ENCODE measurements at regions not wholly inside any gene's neighbourhood (a gene's known extent, or its start where the extent isn't known, plus 50 kb on each side); places are given as distances from the start of the nearest gene placed in this dataset.

DNA sequence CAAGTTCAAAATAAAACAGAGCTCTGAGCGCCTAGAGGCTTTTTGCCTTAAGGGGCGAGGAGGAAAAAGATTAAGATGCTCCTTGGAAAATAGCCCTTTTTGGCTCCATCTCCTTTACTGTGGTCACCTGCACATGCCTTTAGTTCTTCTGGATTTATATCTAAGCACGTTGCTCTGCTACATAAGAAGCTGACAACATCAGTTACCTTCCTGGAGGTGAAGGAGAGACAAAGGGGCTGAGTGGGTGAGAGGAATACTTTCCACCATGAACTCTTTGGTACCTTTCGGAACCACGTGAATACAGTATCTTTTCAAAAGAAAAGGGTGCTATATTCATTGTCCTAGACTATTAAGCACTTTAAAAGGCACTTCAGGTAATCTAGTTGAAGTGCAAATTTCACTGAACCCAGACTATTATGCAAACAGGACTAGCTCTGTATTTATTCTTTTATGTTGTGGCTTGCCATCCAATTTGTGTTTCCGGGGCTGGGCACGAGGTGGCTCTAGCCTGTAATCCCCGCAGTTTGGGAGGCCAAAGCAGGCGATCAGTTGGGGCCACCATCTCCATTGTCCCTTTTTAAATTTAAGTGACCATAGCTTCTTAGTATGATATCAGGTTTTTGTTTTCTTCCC, 201.5 kb downstream of the TM9SF2 start:
- 97% methylated on average over 3 of the region's 9 CpGs for WGBS (ENCODE audit: insufficient coverage)
- H3K36me3 ChIP-seq (ENCODE audit: control insufficient read depth, insufficient read depth, low read length): no peaks in the 10 kb centered on the region
- H3K9me3 ChIP-seq (ENCODE audit: control insufficient read depth, insufficient read depth, low read length): no peaks in the 10 kb centered on the region

DNA sequence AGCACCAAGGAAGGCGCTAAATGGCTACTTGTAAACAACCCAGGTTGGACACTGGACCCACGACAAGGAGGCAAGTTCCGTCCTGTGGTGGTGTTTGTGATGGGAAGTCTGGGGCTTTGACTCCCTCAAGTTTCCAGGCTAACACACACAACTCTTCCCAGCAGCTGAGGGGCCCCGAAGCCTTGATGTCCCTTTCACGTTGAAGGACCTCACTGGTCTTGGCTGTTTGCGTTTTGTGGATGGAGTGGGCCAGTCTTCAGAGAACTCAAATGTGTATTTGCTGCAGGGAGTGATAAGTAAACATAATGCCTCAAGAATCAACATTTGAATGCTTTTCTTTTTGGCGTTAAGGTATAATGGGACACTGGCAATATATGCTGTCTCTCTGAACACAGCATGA, 199.2 kb downstream of the TM9SF2 start:
- Histone ChIP-seq H3K4me1 (ENCODE audit: control insufficient read depth, insufficient read depth, low read length) (no peaks in the 10 kb centered on the region), H3K4me3 (ENCODE audit: low read depth, low read length) (no peak overlapping the region), H3K27ac (ENCODE audit: low read depth, low read length) (no peak overlapping the region), H3K36me3 (ENCODE audit: control insufficient read depth, insufficient read depth, low read length) (no peaks in the 10 kb centered on the region), H3K9me3 (ENCODE audit: control insufficient read depth, insufficient read depth, low read length) (no peaks in the 10 kb centered on the region), H3K27me3 (ENCODE audit: control insufficient read depth, insufficient read depth, low read length) (no peaks in the 10 kb centered on the region)
- no CpG with 5 or more reads among the region's 7 CpGs for whole genome bisulfite sequencing (ENCODE audit: insufficient coverage)
- no peak for DNase-seq (ENCODE audit: low read depth in 4 of 6, low spot score in 6 of 6)

More for the DNA sequence above, 201.5 kb downstream of the TM9SF2 start:
- Histone ChIP-seq H3K27ac (ENCODE audit: low read depth, low read length) (no peak overlapping the region), H3K4me1 (ENCODE audit: control insufficient read depth, insufficient read depth, low read length) (no peaks in the 10 kb centered on the region), H3K4me3 (ENCODE audit: low read depth, low read length) (no peak overlapping the region), H3K27me3 (ENCODE audit: control insufficient read depth, insufficient read depth, low read length) (no peaks in the 10 kb centered on the region)
- no peak for DNase-seq (ENCODE audit: low read depth in 4 of 6, low spot score in 6 of 6)

DNA sequence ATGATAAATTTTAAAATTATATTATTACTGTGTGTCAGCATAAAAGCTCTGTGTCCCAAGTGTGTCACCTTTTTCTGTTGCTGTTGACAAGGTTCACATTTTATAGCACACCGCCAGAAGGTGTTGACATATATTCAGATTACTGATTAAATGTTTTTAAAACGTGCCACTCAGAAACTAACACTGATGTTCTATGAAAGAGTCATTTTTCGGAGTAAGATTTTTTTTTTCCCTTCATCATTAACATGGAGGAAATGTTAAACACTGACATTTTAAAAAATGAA, 197.5 kb downstream of the TM9SF2 start:
- Histone ChIP-seq H3K27me3 (ENCODE audit: control insufficient read depth, insufficient read depth, low read length) (peaks cover 12% of the 10 kb centered on the region), H3K4me3 (ENCODE audit: low read depth, low read length) (no peak overlapping the region), H3K4me1 (ENCODE audit: control insufficient read depth, insufficient read depth, low read length) (no peaks in the 10 kb centered on the region), H3K9me3 (ENCODE audit: control insufficient read depth, insufficient read depth, low read length) (no peaks in the 10 kb centered on the region), H3K36me3 (ENCODE audit: control insufficient read depth, insufficient read depth, low read length) (no peaks in the 10 kb centered on the region), H3K27ac (ENCODE audit: low read depth, low read length) (no peak overlapping the region)
- WGBS (ENCODE audit: insufficient coverage): no CpG with 5 or more reads among the region's 3 CpGs
- no peak for DNase-seq (ENCODE audit: low read depth in 4 of 6, low spot score in 6 of 6)

DNA sequence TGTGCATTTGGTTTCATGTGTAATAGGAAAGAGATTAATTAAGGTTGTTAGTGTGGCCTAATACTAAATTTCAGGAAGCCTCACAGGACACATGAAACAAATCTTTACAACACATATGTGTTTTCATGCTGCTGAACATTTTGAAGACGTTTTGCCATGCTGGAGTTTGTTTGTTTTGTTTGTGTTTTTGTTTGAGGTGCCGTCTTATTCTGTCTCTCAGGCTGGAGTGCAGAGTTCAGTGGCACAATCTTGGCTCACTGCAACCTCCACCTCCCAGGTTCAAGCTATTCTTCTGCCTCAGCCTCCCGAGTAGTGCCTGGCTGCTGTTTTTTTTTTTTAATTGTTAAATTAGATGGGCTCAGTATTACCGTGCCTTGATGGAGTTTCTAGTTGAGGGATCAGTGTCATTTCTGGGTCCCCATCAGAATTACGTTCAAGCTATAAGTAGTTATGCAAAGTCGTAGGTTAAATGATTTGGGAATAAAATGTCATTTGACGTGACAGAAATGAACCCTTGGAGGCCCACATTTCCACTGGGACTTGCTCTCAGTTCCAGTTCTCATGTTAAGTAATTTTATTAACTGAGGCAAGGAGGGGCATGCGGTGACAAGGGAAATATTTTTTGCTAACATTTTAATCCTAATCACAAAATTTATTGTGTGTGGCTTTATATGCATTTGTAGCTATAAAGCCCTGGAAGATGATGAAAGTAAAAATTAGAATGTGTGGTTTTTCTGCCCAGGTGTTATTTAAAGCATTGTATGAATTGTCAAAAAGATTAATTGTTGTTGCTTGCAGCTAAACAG, 196.9 kb downstream of the TM9SF2 start:
- H3K9me3 ChIP-seq (ENCODE audit: control insufficient read depth, insufficient read depth, low read length): no peaks in the 10 kb centered on the region
- H3K4me1 ChIP-seq (ENCODE audit: control insufficient read depth, insufficient read depth, low read length): no peaks in the 10 kb centered on the region
- H3K36me3 ChIP-seq (ENCODE audit: control insufficient read depth, insufficient read depth, low read length): no peaks in the 10 kb centered on the region
- DNase-seq (ENCODE audit: low read depth in 4 of 6, low spot score in 6 of 6): no peak
- peaks cover 15% of the 10 kb centered on the region for H3K27me3 ChIP-seq (ENCODE audit: control insufficient read depth, insufficient read depth, low read length)
- WGBS (ENCODE audit: insufficient coverage): 80% methylated on average over 3 of the region's 8 CpGs
- H3K27ac ChIP-seq (ENCODE audit: low read depth, low read length): no peak overlapping the region
- H3K4me3 ChIP-seq (ENCODE audit: low read depth, low read length): no peak overlapping the region

DNA sequence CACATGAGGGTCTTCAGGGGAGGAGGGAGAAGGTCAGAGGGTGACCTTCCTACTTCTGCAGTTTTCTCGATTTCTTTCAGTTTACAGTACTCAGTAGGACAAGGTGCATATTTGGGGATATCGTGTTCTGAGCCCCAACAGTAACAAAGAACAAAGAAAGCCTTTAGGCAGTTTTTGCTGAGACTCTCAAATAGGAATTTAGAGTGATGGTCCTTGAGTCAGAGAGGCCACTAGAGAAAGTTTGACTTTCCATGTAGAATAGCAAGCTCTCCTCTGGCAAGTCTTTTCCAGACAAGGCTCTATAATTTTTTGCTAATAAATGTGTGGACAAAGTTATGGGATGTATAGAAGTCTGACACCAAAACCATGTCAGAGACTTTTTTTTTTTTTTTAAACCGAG, 194.6 kb downstream of the TM9SF2 start:
- no peaks in the 10 kb centered on the region for H3K9me3 ChIP-seq (ENCODE audit: control insufficient read depth, insufficient read depth, low read length)
- peaks cover 27% of the 10 kb centered on the region for H3K27me3 ChIP-seq (ENCODE audit: control insufficient read depth, insufficient read depth, low read length)
- WGBS (ENCODE audit: insufficient coverage): 60% methylated on average over 1 of the region's 3 CpGs
- H3K4me3 ChIP-seq (ENCODE audit: low read depth, low read length): no peak overlapping the region
- H3K27ac ChIP-seq (ENCODE audit: low read depth, low read length): no peak overlapping the region
- H3K4me1 ChIP-seq (ENCODE audit: control insufficient read depth, insufficient read depth, low read length): no peaks in the 10 kb centered on the region
- H3K36me3 ChIP-seq (ENCODE audit: control insufficient read depth, insufficient read depth, low read length): no peaks in the 10 kb centered on the region
- no peak for DNase-seq (ENCODE audit: low read depth in 4 of 6, low spot score in 6 of 6)

DNA sequence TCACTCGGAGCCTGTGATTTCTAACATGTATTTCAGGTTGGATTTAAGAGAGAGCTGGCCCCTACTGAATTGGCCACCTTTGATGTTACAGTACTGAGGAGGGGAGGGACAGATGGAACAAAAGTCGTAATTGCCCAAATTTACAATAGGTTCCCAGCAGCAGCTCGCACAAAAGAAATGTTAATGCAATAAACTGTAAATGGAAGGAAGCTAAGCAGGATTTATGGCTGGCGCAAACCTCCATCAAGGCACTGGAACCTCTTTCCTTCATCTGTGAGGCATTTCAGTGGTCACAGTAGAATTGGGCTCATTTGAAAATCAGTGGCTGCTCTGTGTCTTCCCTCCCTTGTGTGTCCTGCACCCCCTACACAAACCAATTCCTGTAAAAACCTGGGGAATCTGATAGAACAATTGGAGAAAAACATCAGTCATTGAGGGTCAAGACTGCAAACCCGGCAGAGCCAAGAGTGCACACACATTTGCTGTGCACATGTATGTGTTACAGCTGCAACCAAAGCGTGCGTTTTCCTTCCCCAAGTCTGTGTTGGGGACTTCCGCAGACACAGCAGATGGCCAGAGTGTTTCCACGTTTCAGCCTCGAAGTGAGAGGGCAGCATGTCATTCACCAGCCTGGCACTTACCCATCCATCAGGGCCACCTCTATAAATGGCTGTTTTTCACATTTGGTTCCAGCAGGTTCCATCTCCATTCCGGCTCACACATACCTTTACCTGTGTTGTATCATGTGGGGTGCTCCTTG, 192.8 kb downstream of the TM9SF2 start:
- Histone ChIP-seq H3K36me3 (ENCODE audit: control insufficient read depth, insufficient read depth, low read length) (no peaks in the 10 kb centered on the region), H3K9me3 (ENCODE audit: control insufficient read depth, insufficient read depth, low read length) (no peaks in the 10 kb centered on the region), H3K4me1 (ENCODE audit: control insufficient read depth, insufficient read depth, low read length) (no peaks in the 10 kb centered on the region), H3K4me3 (ENCODE audit: low read depth, low read length) (no peak overlapping the region), H3K27me3 (ENCODE audit: control insufficient read depth, insufficient read depth, low read length) (peaks cover 44% of the 10 kb centered on the region), H3K27ac (ENCODE audit: low read depth, low read length) (no peak overlapping the region)
- peak in 1 of 6 donors; percentile 35 for DNase-seq (ENCODE audit: low read depth in 4 of 6, low spot score in 6 of 6)
- 38% methylated on average over 8 of the region's 11 CpGs for WGBS (ENCODE audit: insufficient coverage)

DNA sequence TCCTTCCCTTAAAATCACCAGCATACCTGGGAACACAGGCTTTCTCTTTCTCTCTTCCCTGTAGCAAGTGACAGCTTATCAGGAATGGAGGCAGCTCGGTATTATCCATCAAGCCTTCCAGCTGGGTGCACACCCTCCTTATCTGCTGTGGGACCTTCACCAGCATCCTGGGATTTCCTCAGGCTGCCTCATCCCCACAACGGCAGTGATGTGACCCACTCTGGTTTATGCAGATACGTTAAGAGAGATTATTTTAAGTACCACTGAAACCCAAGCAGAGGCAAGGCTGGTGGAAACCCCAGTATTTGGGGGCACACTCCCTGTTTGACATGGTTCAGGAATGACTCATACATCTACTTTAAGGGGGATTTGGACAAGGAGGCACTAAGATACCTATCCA, 192.1 kb downstream of the TM9SF2 start:
- Histone ChIP-seq H3K27ac (ENCODE audit: low read depth, low read length) (no peak overlapping the region), H3K27me3 (ENCODE audit: control insufficient read depth, insufficient read depth, low read length) (peaks cover 50% of the 10 kb centered on the region), H3K9me3 (ENCODE audit: control insufficient read depth, insufficient read depth, low read length) (no peaks in the 10 kb centered on the region), H3K4me3 (ENCODE audit: low read depth, low read length) (no peak overlapping the region), H3K4me1 (ENCODE audit: control insufficient read depth, insufficient read depth, low read length) (no peaks in the 10 kb centered on the region), H3K36me3 (ENCODE audit: control insufficient read depth, insufficient read depth, low read length) (no peaks in the 10 kb centered on the region)
- 73% methylated on average over 3 of the region's 3 CpGs for WGBS (ENCODE audit: insufficient coverage)
- no peak for DNase-seq (ENCODE audit: low read depth in 4 of 6, low spot score in 6 of 6)

DNA sequence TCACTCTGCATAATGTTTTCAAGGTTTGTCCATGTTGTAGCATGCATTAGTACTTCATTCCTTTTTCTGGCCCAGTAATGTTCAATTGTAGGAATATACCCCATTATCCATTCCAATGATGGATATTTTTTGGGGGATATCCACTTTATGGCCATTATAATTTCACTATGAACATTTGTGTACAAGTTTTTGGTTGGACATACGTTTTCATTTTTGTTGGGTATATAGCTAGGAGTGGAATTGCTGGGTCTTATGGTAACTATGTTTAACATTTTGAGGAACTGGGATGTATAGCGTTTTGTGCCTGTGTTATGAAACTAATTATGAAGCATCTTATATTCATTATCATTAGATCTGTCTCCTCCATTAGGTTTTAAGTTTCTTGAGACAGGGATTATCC, 191.6 kb downstream of the TM9SF2 start:
- WGBS (ENCODE audit: insufficient coverage): 100% methylated on average over 1 of the region's 2 CpGs
- Histone ChIP-seq H3K4me1 (ENCODE audit: control insufficient read depth, insufficient read depth, low read length) (no peaks in the 10 kb centered on the region), H3K27ac (ENCODE audit: low read depth, low read length) (no peak overlapping the region), H3K27me3 (ENCODE audit: control insufficient read depth, insufficient read depth, low read length) (peaks cover 50% of the 10 kb centered on the region), H3K4me3 (ENCODE audit: low read depth, low read length) (no peak overlapping the region), H3K9me3 (ENCODE audit: control insufficient read depth, insufficient read depth, low read length) (no peaks in the 10 kb centered on the region), H3K36me3 (ENCODE audit: control insufficient read depth, insufficient read depth, low read length) (no peaks in the 10 kb centered on the region)
- DNase-seq (ENCODE audit: low read depth in 4 of 6, low spot score in 6 of 6): no peak

DNA sequence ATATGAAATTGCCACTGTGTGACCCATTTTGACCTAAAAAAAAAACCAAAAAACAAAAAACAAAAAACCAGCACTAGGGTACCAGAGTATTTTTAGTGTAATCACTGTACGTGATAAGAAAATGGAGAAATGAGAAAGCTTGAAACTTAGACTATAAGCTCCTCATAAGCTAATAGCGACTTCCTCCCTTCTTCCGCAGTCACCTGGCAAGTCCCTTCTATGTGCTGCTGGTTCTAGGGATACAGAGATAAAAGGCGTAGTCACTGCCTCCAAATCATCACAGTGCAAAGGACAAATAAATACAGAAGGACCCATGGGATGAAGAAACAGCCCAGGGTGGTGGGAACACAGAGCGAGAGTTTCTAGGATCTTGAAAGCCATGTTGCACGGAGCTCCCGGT, 190.3 kb downstream of the TM9SF2 start:
- WGBS (ENCODE audit: insufficient coverage): 47% methylated on average over 4 of the region's 7 CpGs
- no peaks in the 10 kb centered on the region for H3K36me3 ChIP-seq (ENCODE audit: control insufficient read depth, insufficient read depth, low read length)

More for the DNA sequence above, 190.3 kb downstream of the TM9SF2 start:
- H3K27me3 ChIP-seq (ENCODE audit: control insufficient read depth, insufficient read depth, low read length): peaks cover 62% of the 10 kb centered on the region
- H3K27ac ChIP-seq (ENCODE audit: low read depth, low read length): no peak overlapping the region
- no peak overlapping the region for H3K4me3 ChIP-seq (ENCODE audit: low read depth, low read length)
- no peaks in the 10 kb centered on the region for H3K4me1 ChIP-seq (ENCODE audit: control insufficient read depth, insufficient read depth, low read length)
- no peak for DNase-seq (ENCODE audit: low read depth in 4 of 6, low spot score in 6 of 6)
- H3K9me3 ChIP-seq (ENCODE audit: control insufficient read depth, insufficient read depth, low read length): no peaks in the 10 kb centered on the region

All from spinal cord (tissue), 9 donors.